Esophagus squamous epithelium (tissue), 4 donors: ENCODE measurements at regions not wholly inside any gene's neighbourhood (a gene's known extent, or its start where the extent isn't known, plus 50 kb on each side); places are given as distances from the start of the nearest gene placed in this dataset.

Source experiments
- POLR2A ChIP-seq, 4 donors: fragments of 450-650 bp; IDR thresholded peaks; one replicate each; pipeline ENCODE4 v1.6.1; 2017; ENCODE audit warnings: antibody characterized with exemption in 4 of 4, mild to moderate bottlenecking in 4 of 4, moderate library complexity in 3 of 4
- TF ChIP-seq, protein P1 (sequence below), 6 experiments: fragments of 450-650 bp in 4 of 6; fragments of 200-600 bp in 2 of 6; sonication (generic) in 2 of 6; IDR thresholded peaks; one replicate each; pipeline ENCODE4 v1.5.1; 2016 to 2019; ENCODE audit warnings: antibody characterized with exemption in 6 of 6, mild to moderate bottlenecking in 4 of 6, moderate library complexity in 4 of 6

- TF ChIP-seq, protein P1, sequence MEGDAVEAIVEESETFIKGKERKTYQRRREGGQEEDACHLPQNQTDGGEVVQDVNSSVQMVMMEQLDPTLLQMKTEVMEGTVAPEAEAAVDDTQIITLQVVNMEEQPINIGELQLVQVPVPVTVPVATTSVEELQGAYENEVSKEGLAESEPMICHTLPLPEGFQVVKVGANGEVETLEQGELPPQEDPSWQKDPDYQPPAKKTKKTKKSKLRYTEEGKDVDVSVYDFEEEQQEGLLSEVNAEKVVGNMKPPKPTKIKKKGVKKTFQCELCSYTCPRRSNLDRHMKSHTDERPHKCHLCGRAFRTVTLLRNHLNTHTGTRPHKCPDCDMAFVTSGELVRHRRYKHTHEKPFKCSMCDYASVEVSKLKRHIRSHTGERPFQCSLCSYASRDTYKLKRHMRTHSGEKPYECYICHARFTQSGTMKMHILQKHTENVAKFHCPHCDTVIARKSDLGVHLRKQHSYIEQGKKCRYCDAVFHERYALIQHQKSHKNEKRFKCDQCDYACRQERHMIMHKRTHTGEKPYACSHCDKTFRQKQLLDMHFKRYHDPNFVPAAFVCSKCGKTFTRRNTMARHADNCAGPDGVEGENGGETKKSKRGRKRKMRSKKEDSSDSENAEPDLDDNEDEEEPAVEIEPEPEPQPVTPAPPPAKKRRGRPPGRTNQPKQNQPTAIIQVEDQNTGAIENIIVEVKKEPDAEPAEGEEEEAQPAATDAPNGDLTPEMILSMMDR (IDR thresholded peaks at IDR 0.05), result no peak
- TF ChIP-seq POLR2A (IDR thresholded peaks at IDR 0.05), result no peak
Observed at GRCh38 chr9:1207686-1208085, 157.5 kb downstream of the DMRT2 start.
